ENCODE measurements at regions not wholly inside any gene's neighbourhood (a gene's known extent, or its start where the extent isn't known, plus 50 kb on each side); places are given as distances from the start of the nearest gene placed in this dataset.
A peak's percentile ranks its signal among the peaks of the same experiment; 100 is the strongest.
"Not testable (repeated sequence)": the region's sequence is repeated elsewhere in the genome, so short reads cannot be mapped to it uniquely, and the experiment has no call there.

GRCh38 chr11:90756617-90757016 lies 533.8 kb upstream of the CHORDC1 start:
- in situ Hi-C loops (cut with MboI; ENCODE audit: low pct_unique_long_range_greater_than_20kb, low sequenced_read_pairs), result no loop called here
- DNase-seq, result no peak

GRCh38 chr11:90753546-90753945 lies 530.7 kb upstream of the CHORDC1 start:
- DNase-seq, result no peak
- in situ Hi-C loops (cut with MboI; ENCODE audit: low pct_unique_long_range_greater_than_20kb, low sequenced_read_pairs), result no loop called here

- in situ Hi-C loops (cut with MboI; ENCODE audit: low pct_unique_long_range_greater_than_20kb, low sequenced_read_pairs), result no loop called here
- DNase-seq, result no peak
These were observed 524.2 kb upstream of the CHORDC1 start for GRCh38 chr11:90747057-90747456.

GRCh38 chr11:90744169-90744568 lies 521.3 kb upstream of the CHORDC1 start:
- in situ Hi-C loops (cut with MboI; ENCODE audit: low pct_unique_long_range_greater_than_20kb, low sequenced_read_pairs), result no loop called here
- DNase-seq, result no peak

DNA sequence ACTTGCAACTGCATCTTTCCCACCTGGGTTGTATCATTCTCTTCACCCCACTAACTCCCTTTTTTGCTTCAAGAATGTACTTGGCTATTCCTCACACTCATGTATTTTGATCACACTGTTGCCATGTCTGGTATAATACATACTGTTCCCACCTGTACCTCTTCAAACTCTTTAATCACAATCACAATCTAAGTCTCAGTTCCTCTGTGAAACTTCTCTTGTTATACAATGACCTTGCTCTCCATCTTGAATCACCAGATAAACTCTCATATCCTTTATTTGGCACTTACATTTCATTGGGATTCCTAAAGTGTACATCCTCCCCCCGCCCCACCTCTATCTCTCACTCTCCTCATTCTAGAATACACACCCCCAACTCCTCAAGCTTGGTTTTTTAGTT lies 516.0 kb upstream of the CHORDC1 start:
- in situ Hi-C loops (cut with MboI; ENCODE audit: low pct_unique_long_range_greater_than_20kb, low sequenced_read_pairs), result no loop called here
- DNase-seq, result no peak

GRCh38 chr11:90737444-90738050 lies 514.7 kb upstream of the CHORDC1 start:
- no peak for DNase-seq
- in situ Hi-C loops (cut with MboI; ENCODE audit: low pct_unique_long_range_greater_than_20kb, low sequenced_read_pairs), result no loop called here

DNA sequence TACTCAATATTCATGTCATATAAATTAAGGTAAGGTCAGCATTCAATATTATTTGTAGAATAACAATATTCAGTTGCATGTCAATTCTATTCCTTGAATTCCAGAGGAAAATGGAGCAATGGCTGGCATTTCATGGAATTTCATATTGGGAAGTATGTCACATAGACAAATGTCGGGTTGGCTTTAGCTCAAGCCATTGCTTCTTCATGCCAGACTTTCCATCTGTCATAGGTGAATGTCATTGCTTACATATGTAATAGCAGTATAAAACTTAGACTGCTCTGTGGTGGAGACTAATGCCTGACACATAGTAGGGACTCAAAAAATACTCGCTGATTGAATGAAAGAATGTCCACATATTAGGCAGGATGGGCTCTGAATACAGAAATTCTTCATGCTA lies 509.6 kb upstream of the CHORDC1 start:
- in situ Hi-C loops (cut with MboI; ENCODE audit: low pct_unique_long_range_greater_than_20kb, low sequenced_read_pairs), result no loop called here
- no peak for DNase-seq

DNA sequence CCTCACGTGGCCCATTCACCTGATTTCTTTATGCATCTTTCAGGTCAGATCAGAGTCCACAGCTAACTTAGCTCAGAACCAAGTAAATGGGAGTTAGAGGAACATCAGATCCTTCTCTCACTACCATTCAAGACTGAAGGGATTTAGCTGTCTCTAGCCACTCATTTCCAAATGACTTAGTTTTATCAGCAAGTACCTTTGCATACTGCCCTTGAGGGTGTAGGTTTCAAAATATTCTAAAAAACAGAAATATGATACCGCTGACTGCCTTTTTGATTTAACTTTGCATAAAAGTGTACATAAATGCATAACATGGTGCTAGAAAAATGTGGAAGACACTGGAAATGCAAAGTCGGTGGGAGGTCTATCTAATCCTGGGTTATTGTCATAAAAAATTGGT lies 500.6 kb upstream of the CHORDC1 start:
- in situ Hi-C loops (cut with MboI; ENCODE audit: low pct_unique_long_range_greater_than_20kb, low sequenced_read_pairs), result no loop called here
- DNase-seq, result no peak

- in situ Hi-C loops (cut with MboI; ENCODE audit: low pct_unique_long_range_greater_than_20kb, low sequenced_read_pairs), result no loop called here
- DNase-seq, result peak; percentile 64
These were observed 499.8 kb upstream of the CHORDC1 start for GRCh38 chr11:90722552-90723190.

DNA sequence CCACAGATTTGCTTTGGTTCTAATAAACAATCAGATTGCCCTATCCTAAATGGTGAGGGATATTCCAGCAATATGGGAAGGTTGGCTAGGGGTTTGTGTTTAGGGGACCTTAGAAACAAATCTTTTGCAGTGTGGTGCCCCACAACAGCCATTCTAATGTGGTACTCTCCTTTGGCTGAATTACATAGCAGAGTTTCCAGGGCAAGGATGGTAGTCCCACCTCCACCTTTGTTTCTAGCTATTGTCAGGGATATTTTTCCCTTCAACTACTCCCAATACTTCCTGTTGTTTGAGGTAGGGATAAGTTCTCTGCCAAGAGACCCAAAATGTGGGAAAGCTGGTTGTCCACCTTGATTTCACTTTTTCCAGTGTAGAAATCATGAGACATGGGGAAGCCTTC lies 494.7 kb upstream of the CHORDC1 start:
- in situ Hi-C loops (cut with MboI; ENCODE audit: low pct_unique_long_range_greater_than_20kb, low sequenced_read_pairs), result no loop called here

DNA sequence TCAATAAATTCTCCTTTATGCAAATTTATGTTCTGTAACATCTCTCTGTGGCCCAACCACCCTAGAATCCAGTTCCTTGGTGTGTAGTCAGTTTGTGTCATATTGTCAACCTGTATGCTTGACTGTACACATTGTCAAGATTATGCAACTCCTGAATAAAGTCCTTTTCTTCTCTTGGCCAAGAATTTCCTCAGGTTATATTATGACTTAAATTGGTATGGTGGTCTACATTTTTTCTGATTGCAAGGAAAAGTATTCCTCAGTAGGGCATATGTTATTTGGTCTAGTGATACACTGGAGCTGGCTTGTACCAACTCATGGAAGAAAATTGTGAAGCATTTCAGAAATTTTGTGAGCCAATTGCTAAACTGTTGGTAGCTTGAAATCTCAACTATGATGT lies 482.8 kb upstream of the CHORDC1 start:
- in situ Hi-C loops (cut with MboI; ENCODE audit: low pct_unique_long_range_greater_than_20kb, low sequenced_read_pairs), result no loop called here
- DNase-seq, result no peak

More for the DNA sequence above, 494.7 kb upstream of the CHORDC1 start:
- DNase-seq, result no peak

DNA sequence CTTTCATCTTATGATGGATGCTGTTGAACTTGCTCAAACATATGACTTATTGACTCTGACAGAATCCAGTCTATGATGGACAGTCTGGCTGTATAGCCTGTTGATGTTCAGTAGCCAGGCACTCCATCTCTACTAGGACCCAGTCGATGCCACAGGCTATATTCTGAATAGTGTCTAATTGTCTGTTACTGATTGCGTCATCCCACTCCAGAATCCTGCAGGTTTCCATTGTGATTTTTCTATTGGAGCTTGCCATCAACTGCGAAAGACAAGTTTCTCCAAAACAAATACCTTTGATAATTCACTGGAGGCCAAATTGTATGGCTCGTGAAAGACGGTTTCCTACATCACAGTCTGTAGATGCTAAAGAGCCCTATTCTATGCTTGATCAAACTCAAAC lies 481.7 kb upstream of the CHORDC1 start:
- in situ Hi-C loops (cut with MboI; ENCODE audit: low pct_unique_long_range_greater_than_20kb, low sequenced_read_pairs), result no loop called here

DNA sequence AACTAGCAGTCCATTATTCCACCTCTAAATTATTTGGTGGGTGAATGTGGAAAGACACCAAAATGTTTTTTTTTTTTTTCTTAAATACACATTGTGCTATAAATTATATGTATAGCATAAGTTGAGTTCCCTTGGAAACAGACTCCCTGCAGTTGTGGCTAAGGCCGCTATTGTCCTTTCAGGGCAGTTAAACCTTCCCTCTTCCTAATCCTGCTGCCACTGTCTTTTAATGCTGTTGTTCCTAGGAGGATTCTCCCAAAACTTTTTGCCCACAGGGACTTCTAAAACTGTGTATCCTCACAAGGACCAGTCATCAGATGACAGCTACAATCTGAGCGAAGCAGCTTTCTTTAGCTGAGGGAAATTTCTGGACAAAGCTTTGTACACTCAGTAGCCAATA lies 478.9 kb upstream of the CHORDC1 start:
- DNase-seq, result no peak
- in situ Hi-C loops (cut with MboI; ENCODE audit: low pct_unique_long_range_greater_than_20kb, low sequenced_read_pairs), result no loop called here

More for the DNA sequence above, 481.7 kb upstream of the CHORDC1 start:
- no peak for DNase-seq

DNA sequence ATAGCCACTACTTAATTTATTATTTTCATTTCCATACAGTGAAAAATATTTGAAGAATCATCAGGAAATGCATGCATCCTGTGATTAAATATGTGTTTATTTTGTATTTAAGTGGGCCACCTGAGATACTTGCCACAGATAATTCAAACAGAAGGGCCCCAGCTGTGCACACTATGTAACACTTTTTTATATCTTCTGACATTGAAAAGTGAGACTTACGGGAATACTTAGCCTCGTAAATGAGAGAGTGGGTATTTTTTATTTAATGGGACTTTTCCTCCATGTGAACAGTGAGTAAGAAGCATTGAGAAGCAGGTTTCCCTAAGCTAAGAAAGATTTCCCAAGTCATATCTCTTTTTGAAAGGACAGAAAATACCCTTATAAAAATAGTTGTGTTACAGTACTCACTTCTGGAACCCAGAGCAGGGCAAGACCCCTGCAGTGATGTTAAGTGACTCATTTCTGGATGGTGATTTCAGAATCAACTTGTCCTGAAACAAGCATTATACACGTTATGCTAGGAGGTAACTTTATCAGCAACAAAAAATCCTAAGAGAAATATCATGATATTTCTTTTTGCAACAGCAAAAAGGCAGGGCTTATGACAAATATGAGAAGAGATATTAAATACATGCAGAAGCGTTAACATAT lies 478.1 kb upstream of the CHORDC1 start:
- in situ Hi-C loops (cut with MboI; ENCODE audit: low pct_unique_long_range_greater_than_20kb, low sequenced_read_pairs), result no loop called here
- DNase-seq, result no peak

GRCh38 chr11:90699791-90700400 lies 477.0 kb upstream of the CHORDC1 start:
- DNase-seq, result no peak
- in situ Hi-C loops (cut with MboI; ENCODE audit: low pct_unique_long_range_greater_than_20kb, low sequenced_read_pairs), result no loop called here

DNA sequence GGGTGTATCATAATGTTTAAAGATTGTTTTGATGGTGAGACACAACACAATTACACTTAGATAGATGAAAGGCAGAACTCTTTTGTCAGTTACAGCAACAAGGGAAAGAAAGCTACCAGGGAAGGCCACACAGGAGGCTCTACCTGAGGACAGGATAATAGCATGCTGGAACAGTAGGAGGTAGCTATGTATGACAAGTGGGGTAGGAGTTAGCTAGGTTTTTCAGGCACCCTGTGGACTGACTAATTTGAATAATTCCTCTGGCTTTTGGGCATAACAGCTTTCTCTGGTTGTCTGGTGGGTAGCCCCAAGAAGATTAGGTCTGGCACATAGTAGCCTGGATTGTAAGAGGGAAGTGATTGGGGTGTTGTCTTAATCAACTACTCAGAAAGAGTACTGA lies 475.4 kb upstream of the CHORDC1 start:
- no peak for DNase-seq
- in situ Hi-C loops (cut with MboI; ENCODE audit: low pct_unique_long_range_greater_than_20kb, low sequenced_read_pairs), result no loop called here

DNA sequence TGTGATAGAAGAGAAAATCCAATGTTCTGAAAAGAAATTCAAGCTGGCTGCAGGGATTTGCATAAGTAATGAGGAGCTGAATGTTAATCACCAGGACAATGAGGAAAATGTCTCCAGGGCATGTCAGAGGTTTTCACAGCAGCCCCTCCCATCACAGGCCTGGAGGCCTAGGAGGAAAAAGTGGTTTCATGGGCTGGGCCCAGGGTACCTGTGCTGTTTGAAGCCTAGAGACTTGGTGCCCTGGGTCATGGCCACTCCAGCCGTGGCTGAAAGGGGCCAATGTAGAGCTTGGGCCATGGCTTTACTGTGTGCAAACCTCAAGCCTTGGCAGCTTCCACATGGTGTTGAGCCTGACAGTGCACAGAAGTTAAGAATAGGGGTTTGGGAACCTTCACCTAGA lies 452.6 kb upstream of the CHORDC1 start:
- in situ Hi-C loops (cut with MboI; ENCODE audit: low pct_unique_long_range_greater_than_20kb, low sequenced_read_pairs); DNase-seq: not testable (repeated sequence)

GRCh38 chr11:90669094-90669493 lies 446.2 kb upstream of the CHORDC1 start:
- in situ Hi-C loops (cut with MboI; ENCODE audit: low pct_unique_long_range_greater_than_20kb, low sequenced_read_pairs), result no loop called here
- DNase-seq, result no peak

DNA sequence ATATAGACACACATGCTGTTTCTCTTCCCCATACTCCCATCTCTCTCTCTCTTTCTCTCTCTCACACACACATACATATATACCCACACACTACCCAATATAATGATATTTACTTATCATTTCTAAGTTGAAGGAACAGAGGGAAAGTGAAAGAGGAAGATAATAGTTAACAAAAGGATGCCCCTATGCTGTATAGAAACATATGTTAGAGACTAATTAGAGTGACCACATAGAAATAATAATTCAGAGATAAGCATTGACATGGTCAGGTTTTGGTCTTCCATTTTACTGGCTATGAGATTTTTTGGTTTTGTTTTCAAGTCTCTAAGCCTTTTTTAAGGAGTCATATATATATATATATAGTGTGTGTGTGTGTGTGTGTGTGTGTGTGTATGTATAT lies 445.7 kb upstream of the CHORDC1 start:
- no peak for DNase-seq
- in situ Hi-C loops (cut with MboI; ENCODE audit: low pct_unique_long_range_greater_than_20kb, low sequenced_read_pairs), result no loop called here

DNA sequence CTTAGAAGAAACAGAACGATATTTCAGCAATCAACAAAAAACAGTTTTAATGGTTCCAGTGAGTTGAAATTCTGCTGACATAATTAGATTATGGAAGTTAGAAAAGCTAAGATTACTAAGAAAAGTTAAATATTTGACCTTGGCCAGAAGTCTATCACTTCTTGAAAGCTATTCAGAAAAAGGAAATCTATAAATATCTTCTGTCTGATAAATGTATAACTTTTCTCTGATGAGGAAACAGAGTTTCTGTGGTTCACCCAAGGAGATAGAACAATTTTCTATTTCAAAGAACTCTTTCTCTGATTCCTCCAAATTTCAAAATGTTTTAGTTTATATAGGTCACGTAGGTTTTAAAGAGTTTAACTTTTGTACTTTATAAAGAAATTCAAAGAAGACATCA lies 438.4 kb upstream of the CHORDC1 start:
- in situ Hi-C loops (cut with MboI; ENCODE audit: low pct_unique_long_range_greater_than_20kb, low sequenced_read_pairs), result no loop called here

More for the DNA sequence above, 438.4 kb upstream of the CHORDC1 start:
- DNase-seq, result no peak
